Activated T-helper 9 cell treated with anti-CD3 and anti-CD28 coated beads, Interleukin-2, amount 50 U/mL, for 16 hours (primary cell): ENCODE measurements at regions not wholly inside any gene's neighbourhood (a gene's known extent, or its start where the extent isn't known, plus 50 kb on each side); places are given as distances from the start of the nearest gene placed in this dataset.
A peak's percentile ranks its signal among the peaks of the same experiment; 100 is the strongest.
"Not testable (repeated sequence)": the region's sequence is repeated elsewhere in the genome, so short reads cannot be mapped to it uniquely, and the experiment has no call there.

Experiments used
- DNase-seq: peaks from one replicate; pipeline ENCODE4 v3.0.0-alpha.2; 2020; ENCODE audit warnings: low read depth

GRCh38 chr21:25487046-25487594 lies 120.2 kb downstream of the MRPL39 start:
- no peak for DNase-seq

- DNase-seq: no peak
These were observed 121.4 kb downstream of the MRPL39 start for GRCh38 chr21:25485914-25486313.

DNA sequence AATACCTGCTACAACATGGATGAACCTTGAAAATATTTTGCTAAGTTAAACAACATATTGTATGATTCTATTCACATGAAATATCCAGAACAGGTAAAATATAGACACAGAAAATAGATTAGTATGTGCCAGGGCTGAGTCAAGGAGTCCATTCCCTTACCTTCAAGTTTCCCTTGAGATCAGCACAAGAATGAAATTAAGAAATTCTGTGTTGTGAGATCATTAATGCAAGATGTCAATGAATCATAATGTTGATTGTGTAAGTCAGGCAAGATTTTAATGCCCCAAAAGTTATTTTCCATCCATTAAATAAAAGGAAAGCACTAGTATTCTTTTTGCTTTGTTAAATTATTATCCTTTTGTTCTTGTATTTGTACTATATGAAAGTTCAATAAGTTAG lies 139.4 kb downstream of the MRPL39 start:
- no peak for DNase-seq

DNA sequence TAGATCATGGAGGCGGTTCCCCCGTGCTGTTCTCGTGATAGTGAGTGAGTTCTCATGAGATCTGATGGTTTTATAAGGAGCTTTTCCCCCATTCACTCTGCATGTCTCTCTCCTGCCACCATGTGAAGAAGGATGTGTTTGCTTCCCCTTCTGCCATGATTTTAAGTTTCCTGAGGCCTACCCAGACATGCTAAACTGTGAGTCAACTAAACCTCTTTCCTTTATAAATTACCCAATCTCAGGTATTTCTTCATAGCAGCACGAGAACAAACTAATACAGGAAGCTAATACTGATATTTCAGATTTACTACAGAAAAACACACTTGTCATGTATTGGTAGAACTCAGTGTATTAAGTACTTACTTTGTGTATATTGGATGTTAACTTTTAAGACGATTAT lies 140.2 kb downstream of the MRPL39 start:
- not testable (repeated sequence) for DNase-seq

- DNase-seq: no peak
These were observed 140.8 kb downstream of the MRPL39 start for GRCh38 chr21:25466470-25466869.

DNA sequence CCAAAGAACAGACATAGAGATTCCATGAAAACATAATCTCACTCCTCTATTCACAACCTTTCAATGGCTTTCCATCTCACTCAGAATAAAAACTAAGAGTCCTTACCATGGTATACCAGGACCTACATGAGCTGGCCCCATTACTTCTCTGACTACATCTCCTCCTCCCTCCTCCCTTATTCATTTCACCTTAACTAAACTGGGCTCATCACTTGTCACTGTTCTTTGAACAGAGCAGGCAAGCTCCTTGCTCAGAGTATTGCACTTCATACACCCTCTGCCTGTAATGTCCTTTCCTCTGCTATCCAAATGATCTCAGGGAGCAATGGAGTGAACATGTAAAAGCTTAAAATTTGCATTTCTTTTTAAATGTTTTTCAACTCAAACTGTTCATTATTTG lies 142.0 kb downstream of the MRPL39 start:
- DNase-seq: no peak

DNA sequence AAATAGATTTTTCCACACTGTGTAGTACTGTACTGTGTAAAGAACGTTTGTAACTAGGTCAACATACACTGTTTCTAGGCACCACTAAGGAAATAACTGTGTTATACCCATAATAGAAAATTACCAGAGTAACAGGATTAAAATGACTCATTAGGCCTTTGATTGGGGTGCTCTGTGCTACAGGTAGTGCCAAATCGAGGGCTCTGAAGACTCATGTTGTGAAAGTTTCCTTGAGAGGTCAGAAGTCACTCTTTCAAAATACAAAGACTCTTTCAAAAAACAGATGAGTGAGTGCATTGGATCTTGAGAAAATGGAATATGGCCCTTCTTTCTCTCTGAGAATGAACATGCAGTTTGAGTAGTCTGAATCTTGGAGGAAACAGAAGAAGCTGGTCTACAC lies 143.0 kb downstream of the MRPL39 start:
- DNase-seq: no peak

- DNase-seq: no peak
These were observed 144.7 kb downstream of the MRPL39 start for GRCh38 chr21:25462517-25462971.

DNA sequence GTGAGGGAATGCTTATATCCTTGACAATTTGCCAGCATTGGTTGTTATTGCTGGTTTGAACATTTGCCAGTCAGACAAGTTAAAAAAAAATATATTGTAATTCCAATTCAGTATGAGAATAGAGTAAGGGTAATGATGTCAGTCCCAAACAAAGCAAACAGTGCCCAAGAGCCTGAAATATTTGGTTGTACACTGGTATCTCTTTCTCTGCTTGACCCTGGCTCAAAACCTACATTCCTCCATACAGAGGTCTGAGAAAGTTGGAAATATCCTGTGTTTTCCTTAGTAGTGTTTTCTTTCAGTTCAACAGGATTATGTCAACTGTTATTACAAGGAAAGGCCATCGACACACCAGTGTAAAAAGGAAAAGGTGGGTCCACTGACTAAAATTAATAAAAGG lies 145.6 kb downstream of the MRPL39 start:
- no peak for DNase-seq

GRCh38 chr21:25459993-25460392 lies 147.3 kb downstream of the MRPL39 start:
- no peak for DNase-seq

DNA sequence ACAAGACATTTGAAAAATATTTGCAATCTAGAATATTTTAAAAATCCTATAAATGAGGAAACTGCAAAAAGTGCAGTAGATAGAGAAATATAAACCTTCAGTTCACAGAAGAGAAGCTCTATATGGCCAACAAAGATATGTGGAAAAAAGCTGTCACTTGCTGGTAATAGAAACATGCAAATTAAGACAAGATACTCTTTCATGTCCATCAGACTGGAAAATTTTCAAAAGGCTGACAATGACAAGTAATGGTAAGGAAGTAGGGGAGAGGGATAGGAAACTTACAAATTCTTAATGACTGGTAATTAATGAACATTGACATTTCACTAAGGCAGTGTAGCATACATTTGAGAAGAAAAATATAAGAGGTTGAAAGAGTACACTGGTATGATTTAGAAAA lies 147.9 kb downstream of the MRPL39 start:
- no peak for DNase-seq

- DNase-seq: no peak
These were observed 148.8 kb downstream of the MRPL39 start for GRCh38 chr21:25458484-25458883.

- no peak for DNase-seq
These were observed 149.3 kb downstream of the MRPL39 start for GRCh38 chr21:25457946-25458345.

DNA sequence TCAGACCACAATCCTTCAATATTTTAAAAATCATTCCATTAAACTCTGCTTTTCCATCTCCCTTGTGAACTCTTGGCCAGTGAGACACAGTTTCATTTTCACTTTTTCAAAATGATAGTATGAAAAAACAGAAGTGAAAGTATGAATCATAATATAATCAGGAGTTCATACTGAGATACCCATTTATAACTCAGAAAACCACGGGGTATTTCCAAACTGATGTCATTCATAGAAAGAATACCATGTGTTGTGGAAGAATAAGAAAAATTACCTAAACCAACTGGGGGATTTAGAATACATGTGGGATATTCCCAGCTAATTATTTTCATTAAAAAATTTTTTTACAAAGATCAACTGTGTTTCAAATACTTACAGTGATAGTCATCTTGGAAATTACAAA lies 149.9 kb downstream of the MRPL39 start:
- DNase-seq: no peak

GRCh38 chr21:25456672-25457071 lies 150.6 kb downstream of the MRPL39 start:
- DNase-seq: peak; percentile 24

- no peak for DNase-seq
These were observed 153.8 kb downstream of the MRPL39 start for GRCh38 chr21:25453524-25453923.

- no peak for DNase-seq
These were observed 157.3 kb downstream of the MRPL39 start for GRCh38 chr21:25449950-25450349.

GRCh38 chr21:25441835-25442234 lies 165.4 kb downstream of the MRPL39 start:
- DNase-seq: no peak

GRCh38 chr21:25437465-25437864 lies 169.8 kb downstream of the MRPL39 start:
- not testable (repeated sequence) for DNase-seq

DNA sequence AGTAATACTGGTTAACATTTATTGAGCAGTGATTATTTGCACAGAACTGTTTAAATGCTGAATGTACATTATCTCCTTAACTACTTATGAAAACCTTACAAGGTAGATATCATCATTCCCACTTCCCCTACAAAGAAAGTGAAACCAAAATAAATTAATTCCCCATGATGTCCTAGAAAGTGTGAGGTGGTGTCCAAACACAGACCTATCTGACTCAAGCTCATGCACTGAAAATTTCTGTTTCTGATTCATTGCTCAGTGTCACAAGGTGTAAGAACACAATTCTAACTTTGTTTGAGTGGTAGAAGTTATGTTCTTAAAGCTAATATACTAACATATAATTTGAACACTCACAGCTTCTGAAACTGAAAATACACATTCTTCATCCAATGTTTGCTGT lies 178.7 kb downstream of the MRPL39 start:
- DNase-seq: no peak

DNA sequence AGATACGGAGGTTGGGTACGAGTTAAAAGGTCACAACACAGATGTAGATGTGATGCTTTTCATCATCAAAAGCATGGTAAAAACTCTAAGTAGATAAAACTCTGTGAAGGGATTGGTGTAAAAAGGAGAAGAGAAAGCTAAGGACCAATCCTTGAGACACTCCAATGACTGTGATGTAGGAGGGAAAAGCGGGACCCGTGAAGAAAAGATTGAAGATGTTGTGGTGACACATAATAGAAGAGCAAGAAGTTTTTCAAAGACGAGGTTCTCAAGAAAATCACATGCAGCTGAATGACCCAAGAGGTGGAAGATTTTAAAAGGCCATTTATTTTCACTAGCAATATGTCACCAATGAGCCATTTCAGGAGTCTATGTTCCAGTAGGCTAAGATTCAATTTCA lies 179.5 kb downstream of the MRPL39 start:
- no peak for DNase-seq

- no peak for DNase-seq
These were observed 180.7 kb downstream of the MRPL39 start for GRCh38 chr21:25426580-25426979.

GRCh38 chr21:25425156-25425555 lies 182.1 kb downstream of the MRPL39 start:
- no peak for DNase-seq

DNA sequence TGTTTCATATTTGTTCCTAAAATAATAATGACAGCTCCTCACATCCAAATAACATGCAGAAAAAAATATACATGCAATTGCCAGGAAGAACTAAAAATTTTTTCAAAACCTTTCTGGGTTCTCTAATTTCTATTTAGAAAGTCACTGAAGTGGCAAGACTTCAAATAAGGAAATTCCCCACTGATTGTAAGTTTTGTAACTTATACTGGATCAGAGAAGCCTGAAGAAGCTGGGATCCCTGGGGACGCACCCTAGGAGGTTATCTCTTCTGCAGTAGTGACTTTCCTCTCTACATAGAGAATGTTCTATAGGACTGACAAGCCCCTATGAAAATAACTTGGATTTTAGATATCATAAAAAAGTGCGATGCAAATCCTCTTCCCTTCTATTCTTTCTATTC lies 182.6 kb downstream of the MRPL39 start:
- DNase-seq: no peak

DNA sequence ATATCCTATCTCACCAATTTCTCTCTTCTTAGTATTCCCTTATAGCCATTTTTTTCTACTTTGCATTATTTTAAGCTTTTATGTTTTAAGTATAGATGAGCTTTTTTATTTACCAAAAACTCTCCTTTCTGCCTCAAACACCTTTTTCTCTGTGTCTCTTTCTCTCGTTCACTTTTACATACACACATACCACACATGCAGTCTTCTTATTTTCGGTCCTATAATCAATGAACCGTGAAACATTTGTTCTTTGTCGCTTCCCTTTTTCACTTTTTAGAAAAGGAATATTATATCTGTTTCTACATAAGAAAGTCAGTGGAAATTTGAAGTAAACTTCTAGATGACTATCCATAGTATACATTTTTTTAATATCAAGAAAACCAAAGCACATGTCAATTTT lies 183.2 kb downstream of the MRPL39 start:
- no peak for DNase-seq
